ENCODE measurements at regions not wholly inside any gene's neighbourhood (a gene's known extent, or its start where the extent isn't known, plus 50 kb on each side); places are given as distances from the start of the nearest gene placed in this dataset.

- TF ChIP-seq POLR2A (IDR thresholded peaks at IDR 0.05): no peak
- TF ChIP-seq CTCF (IDR thresholded peaks at IDR 0.05): no peak
Measured at GRCh38 chr5:178056935-178057334, 56.4 kb upstream of the N4BP3 start.

All from Peyer's patch (tissue), 4 donors.